ENCODE measurements at regions not wholly inside any gene's neighbourhood (a gene's known extent, or its start where the extent isn't known, plus 50 kb on each side); places are given as distances from the start of the nearest gene placed in this dataset.

DNA sequence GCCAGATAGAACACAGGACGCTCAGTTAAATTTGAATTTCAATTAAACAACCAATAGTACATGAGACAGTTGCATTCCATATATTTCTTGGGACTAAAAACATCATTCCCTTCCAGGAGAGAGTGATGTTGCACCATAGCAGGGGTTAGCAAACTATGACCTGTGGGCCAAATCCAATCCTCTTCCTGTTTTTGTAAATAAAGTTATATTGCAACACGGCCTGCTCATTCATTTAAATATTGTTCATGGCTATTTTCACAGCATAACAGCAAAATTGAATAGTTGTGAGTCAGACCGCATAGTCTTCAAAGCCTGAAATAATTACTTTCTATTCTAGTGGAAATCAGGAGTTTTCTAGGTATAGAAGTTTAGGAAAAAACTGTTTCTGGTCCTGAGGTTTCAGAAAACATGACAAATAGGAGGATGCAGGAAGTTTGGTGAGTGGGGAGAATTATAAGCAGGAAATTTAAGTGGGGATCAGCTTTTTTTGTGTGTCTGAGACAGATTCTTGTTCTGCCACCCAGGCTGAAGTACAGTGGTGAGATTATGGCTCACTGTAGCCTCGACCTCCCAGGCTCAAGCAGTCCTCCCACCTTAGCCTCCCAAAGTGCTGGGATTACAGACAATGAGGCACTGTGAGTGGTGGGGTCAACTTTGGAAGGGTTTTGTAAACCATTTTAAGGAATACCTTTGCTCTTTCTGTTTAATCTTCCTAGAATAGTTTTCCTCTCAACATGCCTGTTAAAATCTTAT, 131.5 kb downstream of the SOCS6 start:
- DNase-seq: no peak
- no peaks in the 10 kb centered on the region for H3K79me1 ChIP-seq (ENCODE audit: low read length)
- peaks cover 7% of the 10 kb centered on the region for H3K4me1 ChIP-seq (ENCODE audit: control insufficient read depth, low read depth, low read length)
- H3K27me3 ChIP-seq (ENCODE audit: insufficient read depth, low read length, poor library complexity): no peaks in the 10 kb centered on the region
- H3K9ac ChIP-seq (ENCODE audit: low read length): no peak overlapping the region
- H2AK5ac ChIP-seq (ENCODE audit: low read length): no peak overlapping the region
- H3K4me2 ChIP-seq (ENCODE audit: low read length): no peak overlapping the region
- no peak overlapping the region for H3K18ac ChIP-seq (ENCODE audit: low read length)
- H4K8ac ChIP-seq (ENCODE audit: low read depth, low read length): no peak overlapping the region
- H3K4ac ChIP-seq (ENCODE audit: low read depth, low read length): no peak overlapping the region
- H3K4me3 ChIP-seq (ENCODE audit: low read length): no peak overlapping the region
- H2BK120ac ChIP-seq (ENCODE audit: low read depth, low read length): no peak overlapping the region
- H3K56ac ChIP-seq (ENCODE audit: low read length): no peak overlapping the region
- H3K79me2 ChIP-seq (ENCODE audit: control insufficient read depth, insufficient read depth, low read length): no peaks in the 10 kb centered on the region
- H2BK5ac ChIP-seq (ENCODE audit: low read length): no peak overlapping the region
- H3K27ac ChIP-seq (ENCODE audit: low read depth, low read length): no peak overlapping the region
- no CpG with 5 or more reads among the region's 4 CpGs for whole genome bisulfite sequencing (ENCODE audit: extremely low coverage, insufficient coverage, low lambda C conversion rate)
- no peak overlapping the region for H2BK15ac ChIP-seq (replicated peaks; ENCODE audit: low read depth)
- H4K5ac ChIP-seq (ENCODE audit: low read length): no peak overlapping the region
- H3K36me3 ChIP-seq (ENCODE audit: control insufficient read depth, insufficient read depth, low read length): no peaks in the 10 kb centered on the region
- H3K23ac ChIP-seq (ENCODE audit: low read length): no peak overlapping the region

DNA sequence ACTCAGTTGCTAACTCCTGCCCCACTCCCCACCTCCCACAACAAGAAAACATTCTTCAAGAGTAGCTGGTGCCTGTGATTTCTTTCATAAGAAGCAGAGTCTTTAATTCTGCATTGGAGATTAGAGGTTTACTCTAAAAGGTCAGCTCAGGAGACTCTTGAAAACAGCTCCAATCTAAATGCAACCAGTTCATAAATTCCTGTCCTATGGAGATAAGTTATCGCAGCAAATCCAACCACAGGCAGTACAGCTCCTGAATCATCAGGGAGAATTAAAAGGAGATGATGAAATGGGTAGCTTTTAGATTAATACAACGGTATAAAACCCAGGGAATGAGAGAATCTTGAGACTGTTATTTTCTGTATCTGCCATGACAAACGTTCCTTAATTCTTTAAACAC, 130.7 kb downstream of the SOCS6 start:
- no peak overlapping the region for H3K4me2 ChIP-seq (ENCODE audit: low read length)
- no peak overlapping the region for H3K27ac ChIP-seq (ENCODE audit: low read depth, low read length)
- no peak for DNase-seq
- no peak overlapping the region for H3K18ac ChIP-seq (ENCODE audit: low read length)
- H3K79me2 ChIP-seq (ENCODE audit: control insufficient read depth, insufficient read depth, low read length): no peaks in the 10 kb centered on the region
- no peak overlapping the region for H3K9ac ChIP-seq (ENCODE audit: low read length)
- H4K5ac ChIP-seq (ENCODE audit: low read length): no peak overlapping the region
- no peaks in the 10 kb centered on the region for H3K36me3 ChIP-seq (ENCODE audit: control insufficient read depth, insufficient read depth, low read length)
- no peak overlapping the region for H2BK120ac ChIP-seq (ENCODE audit: low read depth, low read length)
- H3K27me3 ChIP-seq (ENCODE audit: insufficient read depth, low read length, poor library complexity): no peaks in the 10 kb centered on the region
- H3K4ac ChIP-seq (ENCODE audit: low read depth, low read length): no peak overlapping the region
- 100% methylated on average over 1 of the region's 3 CpGs for WGBS (ENCODE audit: extremely low coverage, insufficient coverage, low lambda C conversion rate)
- no peak overlapping the region for H3K23ac ChIP-seq (ENCODE audit: low read length)
- H3K56ac ChIP-seq (ENCODE audit: low read length): no peak overlapping the region
- H2BK15ac ChIP-seq (replicated peaks; ENCODE audit: low read depth): no peak overlapping the region
- peaks cover 7% of the 10 kb centered on the region for H3K4me1 ChIP-seq (ENCODE audit: control insufficient read depth, low read depth, low read length)
- no peak overlapping the region for H2BK5ac ChIP-seq (ENCODE audit: low read length)
- H3K79me1 ChIP-seq (ENCODE audit: low read length): no peaks in the 10 kb centered on the region
- no peak overlapping the region for H4K8ac ChIP-seq (ENCODE audit: low read depth, low read length)
- no peak overlapping the region for H2AK5ac ChIP-seq (ENCODE audit: low read length)
- H3K4me3 ChIP-seq (ENCODE audit: low read length): no peak overlapping the region

DNA sequence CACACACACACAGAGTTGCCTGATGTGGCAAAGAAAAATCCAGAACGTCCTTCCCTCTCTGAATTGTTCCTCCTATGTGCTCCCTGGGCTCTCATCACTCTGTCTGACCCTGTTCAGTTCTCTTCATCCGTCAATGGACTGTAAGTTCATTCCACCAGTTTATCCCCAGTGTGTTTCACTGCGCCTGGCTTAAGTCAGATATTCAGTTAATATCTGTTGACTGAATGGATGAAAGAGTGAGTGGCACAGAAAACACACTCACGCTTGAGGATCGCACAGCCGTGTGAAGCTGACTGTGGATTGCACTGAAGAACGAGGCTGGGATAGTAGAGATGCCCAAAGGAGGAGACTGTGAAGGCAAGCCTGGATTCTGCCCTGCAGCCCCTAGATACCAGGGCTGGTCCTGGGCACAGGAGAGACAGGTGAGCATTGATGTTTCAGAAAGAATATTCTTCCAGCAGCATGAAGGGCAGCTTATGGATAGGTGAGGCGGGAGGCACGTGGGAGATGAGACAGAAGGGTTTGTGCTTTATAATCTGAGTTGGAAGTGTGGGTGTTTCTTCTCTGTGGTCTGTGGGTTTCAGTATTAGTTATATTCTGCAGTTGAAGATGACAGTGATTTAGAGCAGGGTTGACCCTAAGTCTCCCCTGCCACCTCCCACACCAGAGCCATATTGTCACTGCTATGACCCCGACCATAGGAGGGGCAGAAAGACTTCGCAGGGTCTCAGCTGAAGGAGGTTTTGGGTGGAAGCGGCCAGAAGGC, 129.9 kb downstream of the SOCS6 start:
- H3K18ac ChIP-seq (ENCODE audit: low read length): no peak overlapping the region
- H2BK5ac ChIP-seq (ENCODE audit: low read length): no peak overlapping the region
- H4K8ac ChIP-seq (ENCODE audit: low read depth, low read length): no peak overlapping the region
- peaks cover 3% of the 10 kb centered on the region for H3K4me1 ChIP-seq (ENCODE audit: control insufficient read depth, low read depth, low read length)
- H3K27ac ChIP-seq (ENCODE audit: low read depth, low read length): no peak overlapping the region
- no peak overlapping the region for H3K56ac ChIP-seq (ENCODE audit: low read length)
- H3K79me2 ChIP-seq (ENCODE audit: control insufficient read depth, insufficient read depth, low read length): no peaks in the 10 kb centered on the region
- H3K4me3 ChIP-seq (ENCODE audit: low read length): no peak overlapping the region
- H3K9ac ChIP-seq (ENCODE audit: low read length): no peak overlapping the region
- no CpG with 5 or more reads among the region's 12 CpGs for WGBS (ENCODE audit: extremely low coverage, insufficient coverage, low lambda C conversion rate)
- H2BK120ac ChIP-seq (ENCODE audit: low read depth, low read length): no peak overlapping the region
- H2AK5ac ChIP-seq (ENCODE audit: low read length): peak overlapping the region; percentile 25
- no peaks in the 10 kb centered on the region for H3K79me1 ChIP-seq (ENCODE audit: low read length)
- H3K4me2 ChIP-seq (ENCODE audit: low read length): no peak overlapping the region
- no peak overlapping the region for H2BK15ac ChIP-seq (replicated peaks; ENCODE audit: low read depth)
- H3K4ac ChIP-seq (ENCODE audit: low read depth, low read length): no peak overlapping the region
- no peak for DNase-seq
- no peaks in the 10 kb centered on the region for H3K36me3 ChIP-seq (ENCODE audit: control insufficient read depth, insufficient read depth, low read length)
- H3K23ac ChIP-seq (ENCODE audit: low read length): no peak overlapping the region
- H3K27me3 ChIP-seq (ENCODE audit: insufficient read depth, low read length, poor library complexity): no peaks in the 10 kb centered on the region
- no peak overlapping the region for H4K5ac ChIP-seq (ENCODE audit: low read length)

DNA sequence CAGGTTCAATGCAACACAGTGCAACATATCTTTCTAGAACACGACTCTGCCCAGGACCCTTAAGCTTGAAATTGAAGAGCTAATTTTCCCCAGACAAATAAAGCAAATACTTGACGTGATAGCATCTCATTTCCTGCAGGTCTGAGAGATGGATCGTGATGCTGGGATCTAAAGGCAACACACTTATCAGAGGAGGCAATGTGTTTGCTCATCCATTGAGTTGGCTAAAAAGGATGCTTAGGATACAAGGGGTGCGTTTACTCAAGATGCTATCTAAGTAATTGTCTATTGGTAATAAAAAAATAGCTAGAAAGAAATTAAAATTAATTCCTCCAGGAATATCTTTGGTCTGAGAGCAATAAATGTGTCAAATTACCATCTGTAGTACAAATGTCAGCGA, 129.0 kb downstream of the SOCS6 start:
- WGBS (ENCODE audit: extremely low coverage, insufficient coverage, low lambda C conversion rate): no CpG with 5 or more reads among the region's 5 CpGs
- no peaks in the 10 kb centered on the region for H3K36me3 ChIP-seq (ENCODE audit: control insufficient read depth, insufficient read depth, low read length)
- H3K56ac ChIP-seq (ENCODE audit: low read length): no peak overlapping the region
- H3K4me1 ChIP-seq (ENCODE audit: control insufficient read depth, low read depth, low read length): peaks cover 3% of the 10 kb centered on the region
- no peak for DNase-seq
- no peak overlapping the region for H2BK15ac ChIP-seq (replicated peaks; ENCODE audit: low read depth)
- no peak overlapping the region for H2BK120ac ChIP-seq (ENCODE audit: low read depth, low read length)
- H2BK5ac ChIP-seq (ENCODE audit: low read length): no peak overlapping the region
- no peak overlapping the region for H4K8ac ChIP-seq (ENCODE audit: low read depth, low read length)
- H3K18ac ChIP-seq (ENCODE audit: low read length): no peak overlapping the region
- no peak overlapping the region for H3K23ac ChIP-seq (ENCODE audit: low read length)
- no peak overlapping the region for H3K27ac ChIP-seq (ENCODE audit: low read depth, low read length)
- no peak overlapping the region for H3K4ac ChIP-seq (ENCODE audit: low read depth, low read length)
- no peaks in the 10 kb centered on the region for H3K27me3 ChIP-seq (ENCODE audit: insufficient read depth, low read length, poor library complexity)
- no peak overlapping the region for H3K9ac ChIP-seq (ENCODE audit: low read length)
- H3K4me3 ChIP-seq (ENCODE audit: low read length): no peak overlapping the region
- H3K79me1 ChIP-seq (ENCODE audit: low read length): no peaks in the 10 kb centered on the region
- no peaks in the 10 kb centered on the region for H3K79me2 ChIP-seq (ENCODE audit: control insufficient read depth, insufficient read depth, low read length)
- no peak overlapping the region for H4K5ac ChIP-seq (ENCODE audit: low read length)
- H3K4me2 ChIP-seq (ENCODE audit: low read length): no peak overlapping the region
- H2AK5ac ChIP-seq (ENCODE audit: low read length): no peak overlapping the region

DNA sequence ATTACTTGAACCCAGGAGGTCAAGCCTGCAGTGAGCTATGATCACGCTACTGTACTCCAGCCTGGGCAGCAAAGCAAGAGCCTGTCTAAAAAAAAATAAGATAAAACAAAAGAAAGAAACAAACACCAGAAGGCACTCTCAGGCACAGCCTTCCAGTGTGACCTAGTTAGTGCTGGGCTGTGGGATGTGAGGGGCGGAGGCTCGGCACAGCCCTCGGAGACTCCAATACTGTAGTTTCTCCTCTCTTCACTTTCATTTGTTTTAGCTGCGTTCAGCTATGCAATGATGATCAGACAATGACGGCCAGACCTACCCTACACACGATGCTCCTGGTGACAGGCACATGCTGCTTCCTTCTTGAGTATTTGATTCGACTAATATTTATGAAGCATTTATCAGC, 127.7 kb downstream of the SOCS6 start:
- DNase-seq: no peak
- Histone ChIP-seq H3K9ac (ENCODE audit: low read length) (no peak overlapping the region), H3K79me1 (ENCODE audit: low read length) (no peaks in the 10 kb centered on the region), H3K18ac (ENCODE audit: low read length) (no peak overlapping the region), H3K4me3 (ENCODE audit: low read length) (no peak overlapping the region), H3K27ac (ENCODE audit: low read depth, low read length) (no peak overlapping the region), H2BK120ac (ENCODE audit: low read depth, low read length) (no peak overlapping the region), H4K5ac (ENCODE audit: low read length) (no peak overlapping the region), H2AK5ac (ENCODE audit: low read length) (no peak overlapping the region), H3K23ac (ENCODE audit: low read length) (no peak overlapping the region), H3K4me1 (ENCODE audit: control insufficient read depth, low read depth, low read length) (no peaks in the 10 kb centered on the region), H3K4me2 (ENCODE audit: low read length) (no peak overlapping the region), H4K8ac (ENCODE audit: low read depth, low read length) (no peak overlapping the region), H3K56ac (ENCODE audit: low read length) (no peak overlapping the region), H3K4ac (ENCODE audit: low read depth, low read length) (no peak overlapping the region), H3K27me3 (ENCODE audit: insufficient read depth, low read length, poor library complexity) (no peaks in the 10 kb centered on the region), H3K36me3 (ENCODE audit: control insufficient read depth, insufficient read depth, low read length) (no peaks in the 10 kb centered on the region), H2BK5ac (ENCODE audit: low read length) (no peak overlapping the region), H2BK15ac (replicated peaks; ENCODE audit: low read depth) (no peak overlapping the region), H3K79me2 (ENCODE audit: control insufficient read depth, insufficient read depth, low read length) (no peaks in the 10 kb centered on the region)
- WGBS (ENCODE audit: extremely low coverage, insufficient coverage, low lambda C conversion rate): no CpG with 5 or more reads among the region's 8 CpGs
